ENCODE measurements at regions not wholly inside any gene's neighbourhood (a gene's known extent, or its start where the extent isn't known, plus 50 kb on each side); places are given as distances from the start of the nearest gene placed in this dataset.
A peak's percentile ranks its signal among the peaks of the same experiment; 100 is the strongest.

- intact Hi-C loops (cut with DNase I) = no loop called here
- DNase-seq = no peak
These were observed 874.1 kb downstream of the GRM8 start for GRCh38 chr7:126378642-126379041.

- intact Hi-C loops (cut with DNase I) = no loop called here
- DNase-seq = no peak
These were observed 882.6 kb downstream of the GRM8 start for GRCh38 chr7:126370038-126370668.

GRCh38 chr7:126362746-126363145 is 890.0 kb downstream of the GRM8 start:
- intact Hi-C loops (cut with DNase I) = no loop called here
- DNase-seq = no peak

- DNase-seq = no peak
- intact Hi-C loops (cut with DNase I) = no loop called here
These were observed 891.6 kb downstream of the GRM8 start for GRCh38 chr7:126361183-126361582.

GRCh38 chr7:126339813-126340212 is 912.9 kb downstream of the GRM8 start:
- no peak for DNase-seq
- intact Hi-C loops (cut with DNase I) = no loop called here

GRCh38 chr7:126305671-126306070 is 947.1 kb downstream of the GRM8 start:
- DNase-seq = no peak
- intact Hi-C loops (cut with DNase I) = no loop called here

- DNase-seq = no peak
These were observed 948.8 kb downstream of the GRM8 start for GRCh38 chr7:126303926-126304325.

GRCh38 chr7:126302639-126303038 is 950.1 kb downstream of the GRM8 start:
- no peak for DNase-seq
- intact Hi-C loops (cut with DNase I) = no loop called here

More at GRCh38 chr7:126303926-126304325, 948.8 kb downstream of the GRM8 start:
- intact Hi-C loops (cut with DNase I) = no loop called here

GRCh38 chr7:126286317-126286716 is 966.4 kb downstream of the GRM8 start:
- no peak for DNase-seq
- intact Hi-C loops (cut with DNase I) = no loop called here

GRCh38 chr7:126236261-126236660 is 1016.5 kb downstream of the GRM8 start:
- no peak for DNase-seq
- intact Hi-C loops (cut with DNase I) = no loop called here

- intact Hi-C loops (cut with DNase I) = no loop called here
- DNase-seq = no peak
These were observed 1024.2 kb downstream of the GRM8 start for GRCh38 chr7:126228356-126229061.

GRCh38 chr7:126227643-126228042 is 1025.1 kb downstream of the GRM8 start:
- intact Hi-C loops (cut with DNase I) = loop anchor here (1.0 kb wide), 1 partner anchor 20 kb away; no protein-coding TSS in a partner anchor
- no peak for DNase-seq

GRCh38 chr7:126227055-126227454 is 1025.7 kb downstream of the GRM8 start:
- intact Hi-C loops (cut with DNase I) = loop anchor here (1.0 kb wide), 1 partner anchor 20 kb away; no protein-coding TSS in a partner anchor
- DNase-seq = no peak

GRCh38 chr7:126223729-126224128 is 1029.0 kb downstream of the GRM8 start:
- intact Hi-C loops (cut with DNase I) = no loop called here

GRCh38 chr7:126222782-126223181 is 1030.0 kb downstream of the GRM8 start:
- intact Hi-C loops (cut with DNase I) = no loop called here
- no peak for DNase-seq

More at GRCh38 chr7:126223729-126224128, 1029.0 kb downstream of the GRM8 start:
- DNase-seq = peak in 1 of 10 donors; percentile 10

GRCh38 chr7:126215785-126216184 is 1037.0 kb downstream of the GRM8 start:
- intact Hi-C loops (cut with DNase I) = no loop called here
- no peak for DNase-seq

GRCh38 chr7:126213876-126214275 is 1038.9 kb downstream of the GRM8 start:
- no peak for DNase-seq
- intact Hi-C loops (cut with DNase I) = no loop called here

- no peak for DNase-seq
- intact Hi-C loops (cut with DNase I) = no loop called here
These were observed 1040.9 kb downstream of the GRM8 start for GRCh38 chr7:126211875-126212274.

GRCh38 chr7:126210707-126211106 is 1042.0 kb downstream of the GRM8 start:
- DNase-seq = no peak
- intact Hi-C loops (cut with DNase I) = no loop called here

GRCh38 chr7:126203185-126203584 is 1049.6 kb downstream of the GRM8 start:
- DNase-seq = no peak
- intact Hi-C loops (cut with DNase I) = no loop called here

GRCh38 chr7:126202177-126202576 is 1050.6 kb downstream of the GRM8 start:
- intact Hi-C loops (cut with DNase I) = no loop called here
- DNase-seq = no peak

GRCh38 chr7:126185959-126186580 is 1066.7 kb downstream of the GRM8 start:
- intact Hi-C loops (cut with DNase I) = no loop called here
- DNase-seq = peak in 2 of 10 donors; percentile 33 to 62
